DOHH2 (cell line): ENCODE measurements at regions not wholly inside any gene's neighbourhood (a gene's known extent, or its start where the extent isn't known, plus 50 kb on each side); places are given as distances from the start of the nearest gene placed in this dataset.

Experiments used
- EZH2phosphoT487 ChIP-seq: fragments of 200-600 bp; sonication (generic); IDR thresholded peaks from 2 replicates; pipeline ENCODE4 v1.6.1; 2017; ENCODE audit warnings: borderline replicate concordance, mild to moderate bottlenecking, antibody characterized with exemption, low read length, moderate library complexity, mixed read lengths
- TF ChIP-seq, protein P1 (sequence below): fragments of 200-600 bp; sonication (generic); IDR thresholded peaks from one replicate; pipeline ENCODE4 v1.5.1; 2014; ENCODE audit warnings: antibody characterized with exemption, mild to moderate bottlenecking, low read depth, low read length; ENCODE audit not compliant: poor library complexity, severe bottlenecking

DNA sequence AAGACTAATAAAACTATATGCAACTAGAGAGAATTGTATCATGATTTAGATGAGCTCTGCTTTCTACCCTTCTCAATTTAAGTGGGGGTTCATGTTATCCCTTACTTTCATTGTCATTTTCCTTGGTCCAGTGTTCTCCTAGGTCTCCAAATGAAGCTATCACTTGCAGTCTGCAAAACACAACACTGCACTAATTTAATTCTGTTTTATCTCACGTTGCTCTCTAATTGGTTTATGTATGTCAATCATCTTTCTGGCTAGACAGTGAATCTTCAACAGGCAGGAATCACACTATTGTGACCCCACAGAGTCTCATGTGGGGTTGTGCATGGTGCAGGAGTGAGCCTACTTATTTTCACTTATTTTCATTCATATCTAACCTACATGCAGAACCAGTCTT, 348.3 kb upstream of the SYT4 start:
- TF ChIP-seq, protein P1, sequence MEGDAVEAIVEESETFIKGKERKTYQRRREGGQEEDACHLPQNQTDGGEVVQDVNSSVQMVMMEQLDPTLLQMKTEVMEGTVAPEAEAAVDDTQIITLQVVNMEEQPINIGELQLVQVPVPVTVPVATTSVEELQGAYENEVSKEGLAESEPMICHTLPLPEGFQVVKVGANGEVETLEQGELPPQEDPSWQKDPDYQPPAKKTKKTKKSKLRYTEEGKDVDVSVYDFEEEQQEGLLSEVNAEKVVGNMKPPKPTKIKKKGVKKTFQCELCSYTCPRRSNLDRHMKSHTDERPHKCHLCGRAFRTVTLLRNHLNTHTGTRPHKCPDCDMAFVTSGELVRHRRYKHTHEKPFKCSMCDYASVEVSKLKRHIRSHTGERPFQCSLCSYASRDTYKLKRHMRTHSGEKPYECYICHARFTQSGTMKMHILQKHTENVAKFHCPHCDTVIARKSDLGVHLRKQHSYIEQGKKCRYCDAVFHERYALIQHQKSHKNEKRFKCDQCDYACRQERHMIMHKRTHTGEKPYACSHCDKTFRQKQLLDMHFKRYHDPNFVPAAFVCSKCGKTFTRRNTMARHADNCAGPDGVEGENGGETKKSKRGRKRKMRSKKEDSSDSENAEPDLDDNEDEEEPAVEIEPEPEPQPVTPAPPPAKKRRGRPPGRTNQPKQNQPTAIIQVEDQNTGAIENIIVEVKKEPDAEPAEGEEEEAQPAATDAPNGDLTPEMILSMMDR: no peak
- no peak for TF ChIP-seq EZH2phosphoT487
